ENCODE measurements at regions not wholly inside any gene's neighbourhood (a gene's known extent, or its start where the extent isn't known, plus 50 kb on each side); places are given as distances from the start of the nearest gene placed in this dataset.

- TF ChIP-seq RAD21 (IDR thresholded peaks at IDR 0.05 in 1 of 2, conservative IDR thresholded peaks at IDR 0.05 in 1 of 2; ENCODE audit: low read depth in 2 of 2, low read length in 2 of 2) (no peak), CTCF (IDR thresholded peaks at IDR 0.05; ENCODE audit: control extremely low read depth in 1 of 3, insufficient read depth in 1 of 3, low read depth in 1 of 3, low read length in 3 of 3) (no peak), EP300 (IDR thresholded peaks at IDR 0.05; ENCODE audit: borderline replicate concordance in 1 of 2, low read depth in 2 of 2, low read length in 2 of 2) (no peak)
These were observed 154.3 kb downstream of the UXS1 start for GRCh38 chr2:106039634-106040315.

Measured in H1 (cell line).